ENCODE measurements at regions not wholly inside any gene's neighbourhood (a gene's known extent, or its start where the extent isn't known, plus 50 kb on each side); places are given as distances from the start of the nearest gene placed in this dataset.

DNA sequence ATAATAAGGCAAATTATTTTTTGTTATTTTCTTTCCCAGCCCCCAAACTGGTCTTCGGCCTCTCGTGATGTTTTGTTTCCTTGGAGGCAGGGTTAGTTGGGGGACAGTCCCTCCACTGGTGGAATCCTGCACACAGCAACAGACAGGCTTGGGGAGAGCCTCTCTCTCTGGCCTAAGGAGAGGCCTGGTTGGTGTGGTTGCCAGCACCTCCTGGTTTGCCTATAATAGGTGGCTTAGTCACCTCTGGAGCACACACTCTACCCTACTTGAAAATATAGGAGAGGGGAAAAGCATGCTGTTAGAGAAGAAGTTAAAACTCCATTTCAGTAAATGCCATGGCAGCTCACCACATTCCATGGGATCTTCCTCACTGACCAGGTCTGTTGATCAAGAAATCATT lies 417.2 kb upstream of the MEIS1 start:
- TF ChIP-seq POLR2A (IDR thresholded peaks at IDR 0.05) = no peak
- no peak for TF ChIP-seq POLR2AphosphoS5 (IDR thresholded peaks at IDR 0.05)
- no peak for TF ChIP-seq EP300 (IDR thresholded peaks at IDR 0.05; ENCODE audit: low read depth)
- TF ChIP-seq, protein P1, sequence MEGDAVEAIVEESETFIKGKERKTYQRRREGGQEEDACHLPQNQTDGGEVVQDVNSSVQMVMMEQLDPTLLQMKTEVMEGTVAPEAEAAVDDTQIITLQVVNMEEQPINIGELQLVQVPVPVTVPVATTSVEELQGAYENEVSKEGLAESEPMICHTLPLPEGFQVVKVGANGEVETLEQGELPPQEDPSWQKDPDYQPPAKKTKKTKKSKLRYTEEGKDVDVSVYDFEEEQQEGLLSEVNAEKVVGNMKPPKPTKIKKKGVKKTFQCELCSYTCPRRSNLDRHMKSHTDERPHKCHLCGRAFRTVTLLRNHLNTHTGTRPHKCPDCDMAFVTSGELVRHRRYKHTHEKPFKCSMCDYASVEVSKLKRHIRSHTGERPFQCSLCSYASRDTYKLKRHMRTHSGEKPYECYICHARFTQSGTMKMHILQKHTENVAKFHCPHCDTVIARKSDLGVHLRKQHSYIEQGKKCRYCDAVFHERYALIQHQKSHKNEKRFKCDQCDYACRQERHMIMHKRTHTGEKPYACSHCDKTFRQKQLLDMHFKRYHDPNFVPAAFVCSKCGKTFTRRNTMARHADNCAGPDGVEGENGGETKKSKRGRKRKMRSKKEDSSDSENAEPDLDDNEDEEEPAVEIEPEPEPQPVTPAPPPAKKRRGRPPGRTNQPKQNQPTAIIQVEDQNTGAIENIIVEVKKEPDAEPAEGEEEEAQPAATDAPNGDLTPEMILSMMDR (IDR thresholded peaks at IDR 0.05) = no peak
- intact Hi-C loops (cut with DNase I; ENCODE audit: low total_unique reads) = no loop called here
- H3K36me3 ChIP-seq = no peaks in the 10 kb centered on the region
- WGBS, 2 donors (ENCODE audit: low coverage in 1 of 2) = 84 to 100% methylated on average over 2 of the region's 2 CpGs
- in situ Hi-C loops (cut with MboI; ENCODE audit: low pct_ligation_motif_present in 1 of 4, low pct_unique_long_range_greater_than_20kb in 1 of 4, low sequenced_read_pairs in 3 of 4) = no loop called here
- no peaks in the 10 kb centered on the region for H3K27me3 ChIP-seq
- H3K9me3 ChIP-seq = no peaks in the 10 kb centered on the region
- no peak overlapping the region for H3K4me3 ChIP-seq
- H3K4me1 ChIP-seq = no peaks in the 10 kb centered on the region
- no peak for DNase-seq
- H3K27ac ChIP-seq = no peak overlapping the region

DNA sequence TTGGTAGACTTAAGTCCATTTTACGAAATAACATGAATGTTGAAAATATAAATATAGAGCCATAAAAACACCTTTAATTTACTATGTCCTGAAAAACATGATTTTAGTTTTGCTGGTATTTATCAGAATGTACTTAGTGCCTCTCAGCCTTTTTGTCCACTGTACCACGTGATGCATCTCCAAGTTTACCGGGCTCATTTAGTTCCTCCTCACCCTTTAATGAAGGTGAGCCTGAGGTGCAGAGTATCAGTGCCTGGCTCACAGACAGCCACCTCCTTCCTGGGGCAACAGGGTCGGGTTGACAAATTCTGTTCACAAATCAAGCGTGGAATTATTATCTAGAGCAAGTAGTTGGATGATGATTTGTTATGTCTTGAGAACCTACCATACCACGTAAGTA lies 420.5 kb upstream of the MEIS1 start:
- no peaks in the 10 kb centered on the region for H3K36me3 ChIP-seq
- in situ Hi-C loops (cut with MboI; ENCODE audit: low pct_ligation_motif_present in 1 of 4, low pct_unique_long_range_greater_than_20kb in 1 of 4, low sequenced_read_pairs in 3 of 4) = no loop called here
- no peaks in the 10 kb centered on the region for H3K4me1 ChIP-seq
- no peaks in the 10 kb centered on the region for H3K9me3 ChIP-seq
- no peak for DNase-seq
- H3K4me3 ChIP-seq = no peak overlapping the region
- intact Hi-C loops (cut with DNase I; ENCODE audit: low total_unique reads) = no loop called here
- H3K27ac ChIP-seq = no peak overlapping the region
- H3K27me3 ChIP-seq = no peaks in the 10 kb centered on the region
- TF ChIP-seq, protein P1 (IDR thresholded peaks at IDR 0.05) = no peak
- no peak for TF ChIP-seq POLR2A (IDR thresholded peaks at IDR 0.05)
- no peak for TF ChIP-seq EP300 (IDR thresholded peaks at IDR 0.05; ENCODE audit: low read depth)
- TF ChIP-seq POLR2AphosphoS5 (IDR thresholded peaks at IDR 0.05) = no peak
- WGBS, 2 donors (ENCODE audit: low coverage in 1 of 2) = 81 to 90% methylated on average over 2 to 6 of the region's 6 CpGs

DNA sequence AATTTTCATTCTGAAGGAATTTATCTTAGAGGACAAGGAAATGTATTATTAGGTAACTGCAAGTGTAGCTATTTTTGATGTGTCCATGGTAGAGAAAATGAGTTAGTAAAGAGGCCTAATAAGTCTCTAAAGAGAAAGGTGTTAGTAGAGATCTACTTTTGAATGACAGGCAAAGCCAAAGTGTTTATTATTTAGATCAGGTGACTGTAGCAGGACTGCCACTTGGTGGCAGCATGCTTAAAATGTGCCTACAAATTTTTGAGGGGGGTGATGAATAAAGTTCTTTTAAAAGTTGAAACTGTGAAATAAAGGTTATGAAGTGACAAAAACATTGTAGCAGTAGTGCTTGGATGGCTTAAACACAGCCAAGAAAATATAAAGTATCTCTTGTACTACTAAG lies 421.5 kb upstream of the MEIS1 start:
- no peaks in the 10 kb centered on the region for H3K36me3 ChIP-seq
- no peaks in the 10 kb centered on the region for H3K27me3 ChIP-seq
- no peak for DNase-seq
- in situ Hi-C loops (cut with MboI; ENCODE audit: low pct_ligation_motif_present in 1 of 4, low pct_unique_long_range_greater_than_20kb in 1 of 4, low sequenced_read_pairs in 3 of 4) (no loop called here), intact Hi-C loops (cut with DNase I; ENCODE audit: low total_unique reads) (no loop called here)
- TF ChIP-seq, protein P1 (IDR thresholded peaks at IDR 0.05) = no peak
- TF ChIP-seq POLR2A (IDR thresholded peaks at IDR 0.05) (no peak), POLR2AphosphoS5 (IDR thresholded peaks at IDR 0.05) (no peak), EP300 (IDR thresholded peaks at IDR 0.05; ENCODE audit: low read depth) (no peak)
- no peaks in the 10 kb centered on the region for H3K4me1 ChIP-seq
- no peak overlapping the region for H3K27ac ChIP-seq
- no peak overlapping the region for H3K4me3 ChIP-seq
- no peaks in the 10 kb centered on the region for H3K9me3 ChIP-seq

DNA sequence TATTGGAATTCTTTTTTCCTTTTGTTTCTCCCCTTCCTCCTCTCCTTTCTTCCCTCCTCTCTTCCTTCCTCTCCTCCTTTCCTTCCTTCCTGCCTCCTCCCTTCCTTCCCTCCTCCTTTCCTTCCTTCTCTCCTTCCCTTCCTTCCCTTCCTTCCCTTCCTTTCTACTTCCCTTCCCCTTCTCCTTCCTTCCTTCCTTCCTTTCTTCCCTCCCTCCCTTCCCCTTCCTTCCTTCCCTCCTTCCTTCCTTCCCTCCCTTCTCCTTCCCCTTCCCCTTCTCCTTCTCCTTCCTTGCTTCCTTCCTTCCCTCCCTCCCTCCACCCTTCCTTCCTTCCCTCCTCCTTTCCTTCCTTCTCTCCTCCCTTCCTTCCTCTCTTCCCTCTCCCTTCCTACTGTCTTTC lies 431.0 kb upstream of the MEIS1 start:
- Histone ChIP-seq H3K27ac (no peak overlapping the region), H3K4me1 (no peaks in the 10 kb centered on the region), H3K4me3 (no peak overlapping the region), H3K27me3 (no peaks in the 10 kb centered on the region), H3K36me3 (no peaks in the 10 kb centered on the region), H3K9me3 (no peaks in the 10 kb centered on the region)
- no peak for DNase-seq
- TF ChIP-seq POLR2AphosphoS5 (IDR thresholded peaks at IDR 0.05) = no peak
- TF ChIP-seq EP300 (IDR thresholded peaks at IDR 0.05; ENCODE audit: low read depth) = no peak
- no peak for TF ChIP-seq POLR2A (IDR thresholded peaks at IDR 0.05)
- TF ChIP-seq, protein P1 (IDR thresholded peaks at IDR 0.05) = no peak
- intact Hi-C loops (cut with DNase I; ENCODE audit: low total_unique reads) (no loop called here), in situ Hi-C loops (cut with MboI; ENCODE audit: low pct_ligation_motif_present in 1 of 4, low pct_unique_long_range_greater_than_20kb in 1 of 4, low sequenced_read_pairs in 3 of 4) (no loop called here)
